ENCODE measurements at regions not wholly inside any gene's neighbourhood (a gene's known extent, or its start where the extent isn't known, plus 50 kb on each side); places are given as distances from the start of the nearest gene placed in this dataset.

- TF ChIP-seq POLR2A (IDR thresholded peaks at IDR 0.05; ENCODE audit: extremely low read depth, insufficient read length) = no peak
- TF ChIP-seq CTCF (IDR thresholded peaks at IDR 0.05; ENCODE audit: low read depth, low read length) = no peak
Measured at GRCh38 chr20:57809661-57810172, 99.9 kb upstream of the PMEPA1 start.

All from NB4 (cell line).